ENCODE measurements at regions not wholly inside any gene's neighbourhood (a gene's known extent, or its start where the extent isn't known, plus 50 kb on each side); places are given as distances from the start of the nearest gene placed in this dataset.
"Not testable (repeated sequence)": the region's sequence is repeated elsewhere in the genome, so short reads cannot be mapped to it uniquely, and the experiment has no call there.

- H3K4me3 ChIP-seq (ENCODE audit: low read depth, low read length); DNase-seq (ENCODE audit: low read depth): not testable (repeated sequence)
Measured at GRCh38 chr1:120600442-120601041, 123.2 kb upstream of the NBPF26 start.

DNA sequence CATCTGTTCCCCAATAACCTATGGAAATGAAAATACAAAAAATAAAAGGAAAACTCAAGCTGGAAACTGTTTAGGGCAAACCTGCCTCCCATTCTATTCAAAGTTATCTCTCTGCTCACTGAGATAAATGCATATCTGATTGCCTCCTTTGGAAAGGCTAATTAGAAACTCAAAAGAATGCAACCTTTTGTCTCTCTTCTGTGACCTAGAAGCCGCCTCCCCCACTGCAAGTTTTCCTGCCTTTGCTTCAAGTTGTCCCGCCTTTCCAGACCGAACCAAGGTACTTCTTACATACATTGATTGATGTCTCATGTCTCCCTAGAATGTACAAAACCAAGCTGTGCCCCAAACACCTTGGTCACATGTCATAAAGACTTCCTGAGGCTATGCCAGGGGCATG is 115.9 kb upstream of the NBPF26 start:
- not testable (repeated sequence) for DNase-seq (ENCODE audit: low read depth); H3K4me3 ChIP-seq (ENCODE audit: low read depth, low read length)

DNA sequence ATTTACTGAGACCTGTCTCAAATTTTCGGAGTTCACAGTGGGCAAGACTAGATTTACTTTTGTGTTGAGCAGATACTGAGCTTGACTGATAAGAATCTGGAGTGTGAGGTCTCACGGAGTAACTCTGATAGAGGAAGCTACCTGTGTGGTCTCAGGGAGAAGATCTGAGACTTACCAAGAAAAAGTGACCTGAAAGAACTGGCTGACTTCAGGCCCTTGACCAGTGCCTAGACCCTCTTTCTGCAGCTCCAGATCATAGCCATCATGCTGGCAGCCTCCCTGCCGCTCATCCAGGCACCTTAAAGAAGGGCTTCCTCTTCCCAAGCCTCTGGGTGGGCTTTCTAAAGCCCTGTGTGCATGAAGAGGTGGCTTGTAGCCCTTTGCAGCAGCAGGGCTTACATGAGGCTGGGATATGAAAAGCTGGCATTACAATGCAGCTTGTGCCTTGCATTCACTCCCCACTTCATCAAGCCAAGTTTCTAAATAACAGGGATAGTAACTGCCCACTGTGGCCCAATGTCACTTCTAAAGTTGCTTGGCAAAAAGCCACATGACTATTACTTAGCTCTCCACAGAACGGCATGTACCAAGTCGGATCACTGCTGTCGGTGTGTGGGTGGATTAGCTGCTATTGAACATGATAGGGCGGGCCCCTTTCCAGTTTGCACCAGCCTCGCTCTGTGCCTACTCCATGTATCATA is 115.3 kb upstream of the NBPF26 start:
- not testable (repeated sequence) for DNase-seq (ENCODE audit: low read depth); H3K4me3 ChIP-seq (ENCODE audit: low read depth, low read length)

DNA sequence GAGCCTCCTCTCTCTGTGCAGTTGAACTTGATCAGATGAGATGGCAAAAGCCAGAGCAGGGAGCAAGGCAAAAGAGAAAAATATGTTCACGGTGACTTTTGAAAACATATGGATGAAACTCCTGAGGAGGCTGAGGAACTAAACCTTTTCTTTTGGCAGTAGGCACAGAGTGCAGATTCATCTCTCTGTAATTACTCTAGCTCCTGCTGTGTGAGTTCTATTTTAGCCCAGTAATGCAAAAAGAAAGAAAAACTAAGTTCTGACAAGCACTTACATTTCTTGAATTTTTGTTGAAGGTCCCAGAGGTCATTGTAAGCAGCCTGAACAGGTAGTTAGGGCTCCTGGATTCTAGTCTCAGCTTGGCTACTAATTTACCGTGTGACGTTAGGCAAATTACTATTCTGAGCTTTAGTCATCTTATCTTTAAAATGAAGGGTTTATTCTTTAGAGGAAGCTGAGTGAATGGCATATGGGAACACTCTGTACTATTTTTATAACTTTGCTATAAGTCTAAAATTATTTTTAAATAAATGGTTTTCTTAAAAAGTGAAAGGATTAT is 114.7 kb upstream of the NBPF26 start:
- not testable (repeated sequence) for DNase-seq (ENCODE audit: low read depth); H3K4me3 ChIP-seq (ENCODE audit: low read depth, low read length)

DNA sequence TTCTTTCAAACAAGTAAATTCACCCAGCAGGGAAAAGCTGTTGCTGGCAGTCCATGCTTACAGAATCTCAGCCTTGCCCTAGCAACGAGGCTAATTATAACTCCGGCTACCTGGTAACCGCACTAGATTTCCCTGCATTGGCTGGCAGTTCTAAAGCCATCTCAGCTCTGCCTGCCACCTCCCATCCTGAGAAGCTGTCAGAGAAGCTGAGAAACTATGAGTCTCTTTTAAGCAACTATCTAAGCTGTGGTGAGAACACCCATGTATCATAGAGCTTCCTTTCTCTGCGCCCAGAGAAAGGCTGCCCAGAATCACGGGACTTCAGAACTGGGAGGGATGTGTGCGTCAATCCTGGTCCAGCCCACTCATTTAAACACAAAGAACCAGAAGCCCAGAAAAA is 113.9 kb upstream of the NBPF26 start:
- H3K4me3 ChIP-seq (ENCODE audit: low read depth, low read length); DNase-seq (ENCODE audit: low read depth): not testable (repeated sequence)

DNA sequence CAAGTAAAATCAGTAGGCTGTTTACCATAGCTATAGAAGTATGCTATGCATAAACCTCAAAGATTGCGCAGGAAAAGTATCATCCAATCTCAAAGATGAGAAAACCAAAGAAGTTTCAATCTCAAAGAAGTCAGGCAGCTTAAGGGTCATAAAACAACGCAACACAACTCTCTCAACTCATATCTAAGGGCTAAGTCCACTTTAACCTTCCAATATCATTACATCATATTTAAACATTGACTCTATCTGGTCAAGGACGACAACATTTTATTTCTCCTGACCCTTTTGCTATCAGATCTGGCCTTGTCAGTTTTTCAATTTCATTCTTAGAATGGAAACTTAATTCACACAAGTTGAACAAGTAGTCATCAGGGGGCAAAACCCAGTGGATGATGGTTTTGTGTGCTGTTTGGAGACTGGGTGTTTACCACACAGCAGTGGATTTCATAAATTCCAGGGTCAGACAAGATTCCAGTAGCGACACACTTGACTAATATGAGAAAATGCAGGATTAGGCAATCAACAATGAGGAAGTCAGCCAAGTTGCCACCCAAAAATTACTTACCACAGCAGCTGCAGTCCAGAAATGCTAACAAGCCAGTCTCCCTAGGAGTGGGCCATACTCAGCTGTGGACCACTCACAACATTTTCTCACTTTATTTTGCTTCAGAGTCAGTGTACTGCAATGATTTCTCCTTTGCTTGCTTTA is 108.7 kb upstream of the NBPF26 start:
- not testable (repeated sequence) for H3K4me3 ChIP-seq (ENCODE audit: low read depth, low read length); DNase-seq (ENCODE audit: low read depth)

- DNase-seq (ENCODE audit: low read depth): not testable (repeated sequence)
Measured at GRCh38 chr1:120617493-120617892, 106.3 kb upstream of the NBPF26 start.

DNA sequence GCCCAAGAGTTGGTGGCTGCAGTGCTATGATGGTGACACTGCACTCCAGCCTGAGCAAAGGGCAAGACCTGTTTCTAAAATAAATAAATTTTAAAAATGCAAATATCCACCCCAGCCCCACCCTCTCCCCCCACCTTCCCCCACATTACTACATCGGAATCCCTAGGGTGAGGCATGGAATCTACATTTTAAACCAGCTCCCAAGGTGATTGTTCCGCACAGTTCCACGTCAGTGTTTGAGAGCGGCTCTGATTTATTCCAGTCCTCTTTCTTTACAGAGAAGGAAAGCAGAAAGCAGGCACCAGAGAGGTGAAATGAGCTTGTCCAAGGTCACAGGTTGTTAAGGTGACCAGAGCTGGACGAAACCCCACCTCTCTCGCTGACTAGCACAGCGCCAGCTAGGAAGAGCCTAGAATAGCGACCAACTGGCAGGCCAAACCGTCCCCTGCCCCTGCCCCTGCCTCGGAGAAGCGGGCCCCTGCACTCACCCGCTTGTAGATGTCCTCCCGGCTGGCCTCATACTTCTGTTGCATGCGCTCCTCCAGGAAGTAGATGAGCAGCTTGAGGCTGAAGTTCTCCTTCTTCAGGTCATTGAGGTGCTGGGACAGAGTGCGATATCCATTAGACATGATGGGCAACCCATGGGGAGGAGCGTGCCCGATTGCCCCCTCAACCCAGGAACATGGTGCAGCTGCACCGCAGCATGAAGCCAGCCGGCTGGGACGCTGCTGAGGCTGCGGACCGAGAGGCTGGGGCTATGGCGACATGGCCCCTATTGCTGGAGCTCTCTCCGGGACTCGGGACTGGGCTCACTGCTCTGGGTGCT is 103.7 kb upstream of the NBPF26 start:
- not testable (repeated sequence) for H3K4me3 ChIP-seq (ENCODE audit: low read depth, low read length); DNase-seq (ENCODE audit: low read depth)

More at GRCh38 chr1:120617493-120617892, 106.3 kb upstream of the NBPF26 start:
- not testable (repeated sequence) for H3K4me3 ChIP-seq (ENCODE audit: low read depth, low read length)

- not testable (repeated sequence) for DNase-seq (ENCODE audit: low read depth); H3K4me3 ChIP-seq (ENCODE audit: low read depth, low read length)
Measured at GRCh38 chr1:120620693-120620969, 103.1 kb upstream of the NBPF26 start.

DNA sequence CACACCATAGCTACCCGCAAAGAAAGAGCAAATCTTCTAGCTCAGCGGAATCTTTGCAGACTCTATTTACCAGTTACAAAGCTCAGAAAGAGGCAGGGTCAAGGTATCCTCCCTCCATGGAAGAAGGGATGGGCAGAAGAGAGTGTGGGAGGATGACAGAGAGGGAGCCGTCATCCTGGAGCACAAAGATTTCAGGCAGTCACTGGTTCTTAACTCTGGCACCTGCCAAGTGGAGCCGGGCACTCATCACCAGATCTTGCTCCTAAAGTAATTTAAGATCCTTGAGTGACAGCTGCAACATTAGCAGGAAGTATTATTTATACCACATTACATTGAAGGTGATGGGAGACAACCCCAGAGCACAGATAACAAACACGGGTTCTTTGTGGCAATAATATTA is 102.5 kb upstream of the NBPF26 start:
- not testable (repeated sequence) for DNase-seq (ENCODE audit: low read depth); H3K4me3 ChIP-seq (ENCODE audit: low read depth, low read length)

DNA sequence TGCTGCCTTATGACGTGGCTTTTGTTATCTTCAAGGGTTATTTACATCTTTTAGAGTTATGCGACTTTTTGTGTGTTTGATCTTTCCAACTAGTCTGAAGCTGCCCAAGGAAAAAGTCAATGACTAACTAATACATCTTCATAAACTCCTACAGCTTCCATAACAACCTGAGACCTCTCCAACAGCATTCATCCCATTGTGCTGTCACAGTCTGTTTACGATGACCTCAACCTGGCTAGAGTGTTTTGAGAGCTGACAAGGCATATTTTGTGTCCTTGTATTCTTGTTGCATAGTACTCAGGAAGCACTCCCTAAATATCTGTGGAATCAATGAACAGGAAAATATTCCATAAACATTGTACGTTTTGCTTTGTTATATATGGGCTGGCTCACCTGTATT is 100.2 kb upstream of the NBPF26 start:
- H3K4me3 ChIP-seq (ENCODE audit: low read depth, low read length); DNase-seq (ENCODE audit: low read depth): not testable (repeated sequence)

- not testable (repeated sequence) for DNase-seq (ENCODE audit: low read depth); H3K4me3 ChIP-seq (ENCODE audit: low read depth, low read length)
Measured at GRCh38 chr1:120624565-120625064, 99.1 kb upstream of the NBPF26 start.

- H3K4me3 ChIP-seq (ENCODE audit: low read depth, low read length); DNase-seq (ENCODE audit: low read depth): not testable (repeated sequence)
Measured at GRCh38 chr1:120629832-120630455, 93.8 kb upstream of the NBPF26 start.

GRCh38 chr1:120634816-120635806 is 88.6 kb upstream of the NBPF26 start:
- H3K4me3 ChIP-seq (ENCODE audit: low read depth, low read length); DNase-seq (ENCODE audit: low read depth): not testable (repeated sequence)

DNA sequence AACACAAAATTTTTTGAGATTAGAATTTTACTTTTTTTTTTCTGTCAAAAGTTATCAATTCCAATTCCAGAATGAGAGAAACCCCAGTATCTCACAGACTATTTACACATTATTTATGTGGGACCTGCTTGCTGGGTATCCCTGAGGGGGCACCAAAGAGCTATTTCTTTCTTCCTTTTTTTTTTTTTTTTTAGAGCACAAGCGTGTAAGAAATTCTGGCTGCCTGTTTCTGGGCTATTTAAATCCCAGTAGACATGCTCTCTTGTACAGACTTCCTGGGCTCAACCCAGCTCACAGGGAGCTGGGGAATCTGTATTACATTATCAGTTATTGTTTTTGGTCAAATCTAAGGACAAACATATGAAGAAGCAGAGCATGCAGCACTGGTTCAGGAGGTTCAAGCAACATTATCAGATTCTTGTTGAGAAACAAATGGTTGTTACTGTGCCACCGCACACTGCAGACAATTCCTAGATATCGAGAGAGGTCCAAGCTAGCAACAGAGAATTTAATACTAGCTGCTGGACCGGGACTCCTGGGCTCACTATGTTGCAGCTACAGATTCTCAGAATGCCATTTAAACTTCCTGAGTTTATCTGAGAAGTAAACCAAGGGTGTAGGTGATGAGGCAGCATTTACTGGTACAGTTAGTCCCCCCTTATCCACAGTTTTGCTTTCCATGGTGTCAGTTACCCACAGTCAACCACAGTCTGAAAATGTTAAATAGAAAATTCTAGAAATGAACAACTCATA is 83.3 kb upstream of the NBPF26 start:
- DNase-seq (ENCODE audit: low read depth); H3K4me3 ChIP-seq (ENCODE audit: low read depth, low read length): not testable (repeated sequence)

DNA sequence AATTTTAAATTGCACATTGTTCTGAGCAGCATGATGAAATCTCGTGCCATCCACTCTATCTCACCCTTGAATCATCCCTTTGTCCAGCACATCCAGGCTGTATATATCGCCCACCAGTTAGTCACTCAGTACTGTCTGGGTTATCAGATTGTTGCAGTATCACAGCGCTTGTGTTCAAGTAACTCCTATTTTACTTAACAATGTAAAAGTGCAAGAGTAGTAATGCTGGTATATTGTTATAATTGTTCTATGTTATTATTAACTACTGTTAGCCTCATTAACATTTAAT is 82.8 kb upstream of the NBPF26 start:
- H3K4me3 ChIP-seq (ENCODE audit: low read depth, low read length): not testable (repeated sequence)

DNA sequence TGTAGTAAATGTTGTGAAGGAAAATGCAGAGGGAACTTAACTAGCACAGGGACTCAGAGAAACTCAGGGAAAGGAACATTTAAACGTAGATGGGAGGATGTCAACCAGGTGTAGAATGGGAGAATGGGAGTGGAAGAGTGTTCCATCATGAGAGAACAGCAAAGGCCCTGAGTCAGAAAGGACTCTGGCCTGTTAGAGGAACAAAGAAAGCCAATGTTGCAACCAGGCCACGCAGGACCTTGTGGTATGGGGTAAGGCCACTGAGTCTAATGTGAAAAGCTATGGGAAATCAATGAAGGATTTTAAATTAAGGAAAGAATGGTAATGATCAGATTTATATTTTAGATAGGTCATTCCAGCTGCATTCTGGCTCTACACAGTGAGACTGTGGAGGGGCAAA is 76.6 kb upstream of the NBPF26 start:
- H3K4me3 ChIP-seq (ENCODE audit: low read depth, low read length); DNase-seq (ENCODE audit: low read depth): not testable (repeated sequence)

More for the DNA sequence above, 82.8 kb upstream of the NBPF26 start:
- DNase-seq (ENCODE audit: low read depth): not testable (repeated sequence)

Measured in GM12864 (cell line).